HG02571 (cell line): ENCODE measurements at regions not wholly inside any gene's neighbourhood (a gene's known extent, or its start where the extent isn't known, plus 50 kb on each side); places are given as distances from the start of the nearest gene placed in this dataset.

Experiments used
- ATAC-seq: cut with Tn5 transposase; IDR thresholded peaks from one replicate; pipeline ENCODE4 v1.9.1; 2021; ENCODE audit warnings: mild to moderate bottlenecking, moderate library complexity; ENCODE audit not compliant: unreplicated experiment

- ATAC-seq: no peak
These were observed 503.9 kb downstream of the CD83 start for GRCh38 chr6:14621518-14621917.

DNA sequence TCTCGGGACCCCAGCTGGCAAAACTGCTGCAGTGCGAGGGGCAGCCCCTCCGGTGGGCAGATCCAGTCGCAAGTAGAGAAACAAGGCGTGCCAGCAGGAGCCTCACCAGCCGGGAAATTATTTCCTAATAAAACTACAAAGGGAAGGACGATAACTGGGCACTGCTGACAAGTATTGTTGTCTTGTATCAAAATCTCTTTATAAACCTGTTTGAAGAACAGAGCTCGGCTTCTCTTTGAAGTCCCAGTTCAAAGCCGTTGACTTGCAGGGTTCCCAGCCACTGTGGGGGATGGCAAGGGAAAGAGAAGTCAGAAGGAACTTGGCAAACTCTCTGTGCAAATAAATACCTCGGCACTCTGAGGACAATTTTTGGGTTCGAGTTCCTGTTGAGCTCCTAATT, 504.5 kb downstream of the CD83 start:
- no peak for ATAC-seq

- ATAC-seq: no peak
These were observed 505.4 kb downstream of the CD83 start for GRCh38 chr6:14622909-14623505.

- no peak for ATAC-seq
These were observed 507.8 kb downstream of the CD83 start for GRCh38 chr6:14625173-14625895.

DNA sequence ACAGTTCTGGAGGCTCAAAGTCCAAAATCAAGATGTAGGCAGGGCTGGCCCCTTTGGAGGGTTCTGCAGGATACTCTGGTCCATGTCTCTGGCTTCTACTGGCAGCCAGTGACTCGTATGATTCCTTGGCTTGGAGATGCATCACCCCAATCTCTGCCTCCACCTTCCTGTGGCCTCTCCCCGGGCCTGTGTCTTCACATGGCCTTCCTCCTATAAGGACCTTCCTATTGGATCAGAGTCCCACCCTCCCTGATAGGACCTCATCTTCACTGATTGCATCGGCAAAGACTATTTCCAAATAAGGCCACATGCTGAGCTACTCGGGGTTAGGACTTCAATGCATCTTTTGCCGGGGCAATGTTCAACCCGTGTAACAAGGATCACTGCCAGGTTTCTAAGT, 509.0 kb downstream of the CD83 start:
- ATAC-seq: no peak

GRCh38 chr6:14630016-14630415, 512.4 kb downstream of the CD83 start:
- no peak for ATAC-seq

- no peak for ATAC-seq
These were observed 515.9 kb downstream of the CD83 start for GRCh38 chr6:14633479-14633878.

DNA sequence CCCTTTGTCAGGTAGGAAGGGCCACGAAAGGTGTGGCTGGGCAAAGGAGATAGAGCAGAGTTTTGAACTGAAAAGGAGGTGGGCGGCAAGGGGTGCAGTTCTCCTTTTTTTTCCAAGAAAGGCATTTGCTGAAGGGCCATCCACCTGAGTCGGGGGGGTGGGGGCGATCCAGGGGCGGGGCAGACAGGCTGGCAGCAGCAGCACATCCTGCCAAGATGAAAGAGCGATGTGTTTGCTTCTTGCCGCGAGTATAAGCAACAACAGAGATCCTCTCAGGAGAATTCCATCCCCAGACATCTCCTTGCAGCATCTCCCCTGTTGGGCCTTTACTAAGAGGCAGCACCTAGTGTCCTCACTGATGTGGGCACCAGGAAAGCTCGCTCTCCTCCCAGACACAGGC, 516.5 kb downstream of the CD83 start:
- ATAC-seq: no peak

GRCh38 chr6:14635195-14635594, 517.6 kb downstream of the CD83 start:
- ATAC-seq: no peak

DNA sequence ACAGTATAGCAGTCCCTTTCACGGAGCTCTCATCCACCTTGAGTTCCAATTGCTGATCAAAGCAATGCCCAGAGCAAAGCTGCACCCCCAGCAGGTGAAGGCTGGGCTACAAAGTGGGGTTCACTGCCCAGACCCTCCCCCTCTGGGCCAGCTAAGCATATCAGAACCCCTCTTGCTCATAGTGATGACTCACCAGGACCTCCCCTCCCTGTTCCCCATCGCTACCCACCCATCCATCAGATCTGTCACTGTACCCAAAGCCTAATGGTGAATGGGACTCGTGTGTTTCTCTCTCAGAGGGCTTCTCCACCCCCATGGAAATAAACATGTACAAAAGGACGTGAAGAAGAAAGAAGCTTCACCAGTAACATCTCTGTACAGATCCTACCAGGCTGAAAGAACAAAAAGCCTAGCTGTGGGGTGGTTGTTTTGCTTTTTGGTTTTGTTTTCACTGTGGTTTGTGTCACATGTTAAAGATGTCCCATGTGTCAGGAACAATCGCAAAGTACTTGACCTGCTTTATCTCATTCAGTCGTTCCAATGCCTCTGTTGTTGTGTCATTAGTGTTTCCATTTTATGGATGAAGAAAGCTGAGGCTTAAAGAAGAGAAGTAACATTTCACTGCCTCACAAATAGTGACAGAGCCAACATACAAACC, 518.5 kb downstream of the CD83 start:
- peak; percentile 50 for ATAC-seq

DNA sequence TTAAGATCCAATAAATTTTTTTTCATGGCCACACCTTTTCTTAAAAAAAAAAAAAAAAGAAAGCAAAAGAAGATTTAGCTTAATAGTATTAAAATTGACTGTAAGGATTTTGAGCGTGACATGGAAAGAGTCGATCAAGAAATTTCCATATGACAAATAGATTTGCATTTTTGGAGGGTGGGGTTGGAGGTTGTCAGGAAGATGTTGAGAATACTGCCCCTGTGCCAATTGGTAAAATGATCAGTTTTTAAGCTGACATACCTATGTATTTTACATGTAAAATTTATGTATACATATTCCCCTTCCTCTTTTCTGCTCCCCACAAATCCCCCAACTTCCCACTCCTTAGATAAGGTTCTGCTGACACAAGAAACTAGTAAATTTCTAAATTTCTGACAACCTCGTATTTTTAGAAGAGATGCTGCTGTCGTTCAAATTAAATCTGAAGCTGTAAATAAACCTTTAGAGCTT, 520.9 kb downstream of the CD83 start:
- ATAC-seq: no peak

DNA sequence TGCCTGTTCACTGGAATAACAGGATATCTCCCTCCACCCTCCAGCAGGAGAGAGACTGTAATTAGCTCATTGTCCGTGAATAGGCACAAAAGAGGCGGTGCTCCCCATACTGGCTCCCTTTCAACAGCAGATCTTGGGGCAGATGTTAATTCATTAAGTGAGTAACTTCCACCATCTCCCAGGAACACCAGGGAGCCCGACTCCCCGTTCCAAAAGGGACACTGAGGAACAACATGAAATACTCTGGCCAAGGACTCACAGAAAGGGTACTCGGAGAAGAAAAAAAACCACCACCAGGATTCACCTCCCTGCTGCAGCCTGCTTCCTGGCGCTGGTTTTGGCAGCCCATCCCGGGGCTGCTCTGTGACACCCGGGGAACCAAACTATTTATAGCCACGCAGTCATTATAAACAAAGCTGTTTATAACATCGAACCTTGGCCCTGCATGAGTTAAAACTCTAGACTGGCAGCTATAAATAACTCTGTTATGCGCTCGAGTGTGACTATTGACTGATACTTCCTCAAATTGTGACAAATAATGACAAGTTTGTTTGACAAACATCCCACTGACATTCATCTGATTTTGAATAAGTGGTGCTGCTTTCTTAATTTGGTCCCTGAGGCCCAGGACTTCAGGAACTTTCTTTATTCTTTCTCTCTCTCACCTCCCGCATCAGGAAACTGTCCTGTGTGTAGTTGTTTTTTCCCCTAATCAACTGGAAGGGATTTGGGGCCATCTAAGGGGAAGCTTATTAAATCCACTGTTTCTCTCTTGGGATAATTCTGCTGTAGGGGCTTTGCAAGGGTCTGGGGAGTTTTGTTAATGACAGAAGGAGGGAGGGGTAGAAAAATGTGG, 521.6 kb downstream of the CD83 start:
- ATAC-seq: no peak

DNA sequence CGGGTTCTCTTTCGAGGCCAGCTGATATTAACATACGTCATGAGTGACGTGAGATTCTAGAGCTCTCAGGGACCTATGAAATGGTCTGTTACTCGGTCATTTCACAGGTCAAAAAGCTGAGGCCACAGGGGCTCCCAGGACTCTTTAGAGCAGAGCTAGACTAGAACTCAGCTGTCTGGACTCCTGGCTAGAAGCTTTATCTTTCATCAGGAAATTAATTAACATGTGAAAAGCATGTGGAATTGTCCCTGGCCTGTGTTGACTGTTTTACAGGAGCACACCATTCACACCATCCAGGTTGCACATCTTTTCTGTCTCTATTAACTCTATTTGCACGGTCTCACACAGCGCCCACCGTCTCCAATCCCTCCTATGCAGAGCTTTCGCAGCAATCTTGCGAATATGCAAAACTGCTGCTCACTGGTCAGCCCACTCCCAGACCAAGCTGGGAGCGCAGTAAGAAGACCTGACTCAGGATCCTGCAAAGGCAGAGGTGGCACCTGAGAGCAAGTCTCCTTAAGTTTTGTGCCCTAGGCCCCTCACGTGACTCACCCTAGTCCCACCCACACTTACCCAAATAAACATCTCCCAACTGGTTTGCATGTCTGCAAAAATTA, 522.5 kb downstream of the CD83 start:
- ATAC-seq: no peak

DNA sequence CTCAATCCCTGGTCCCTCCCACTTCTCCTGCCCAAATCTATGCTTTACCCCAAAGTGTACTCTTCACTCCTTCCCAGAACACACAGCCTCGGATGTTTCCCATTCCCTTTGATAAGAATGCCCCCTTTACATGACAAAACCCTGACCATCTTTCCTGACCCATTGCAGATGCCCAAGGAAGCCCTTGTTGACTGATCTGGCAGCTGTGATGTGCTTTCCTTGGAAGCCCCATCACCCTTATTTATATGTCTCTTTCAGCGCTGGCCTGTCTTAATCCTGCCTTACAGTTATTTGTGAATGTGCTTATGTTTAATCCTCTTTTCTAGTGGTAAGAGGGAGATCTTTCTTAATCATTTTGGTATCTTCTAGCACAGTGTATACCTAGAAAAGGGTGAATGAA, 523.1 kb downstream of the CD83 start:
- no peak for ATAC-seq

DNA sequence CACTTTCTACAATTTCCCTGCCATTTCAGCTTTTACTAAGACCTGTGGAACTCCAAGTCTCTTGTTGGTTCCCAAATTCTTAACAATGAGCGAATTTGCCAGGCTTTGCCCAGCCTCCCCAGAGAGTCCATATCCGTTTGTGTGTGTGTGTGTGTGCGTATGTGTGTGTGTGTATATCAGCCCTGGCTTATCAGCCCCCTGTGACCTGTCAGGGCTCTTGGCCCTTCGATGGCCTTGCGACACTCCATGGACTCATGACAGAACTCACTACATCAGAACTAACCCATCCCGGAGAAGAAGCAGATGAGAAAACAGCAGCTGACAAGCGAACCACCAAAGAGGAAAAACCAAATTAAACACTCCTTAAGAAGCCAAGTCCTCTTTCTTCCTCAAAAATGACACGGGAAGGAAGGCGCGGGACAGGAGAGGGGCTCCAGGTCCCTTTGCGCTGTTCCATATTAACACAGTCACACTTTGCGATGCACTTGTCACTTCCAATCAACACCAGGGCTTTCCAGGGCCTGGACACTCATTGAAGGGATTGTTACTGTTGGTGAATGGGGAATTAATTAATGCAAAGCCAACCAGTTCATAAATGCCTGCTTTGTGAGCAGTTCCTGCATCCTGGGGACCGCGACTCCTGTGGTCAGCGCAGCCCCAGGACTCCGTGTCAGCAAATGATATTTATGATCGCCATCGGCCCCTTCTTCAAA, 524.0 kb downstream of the CD83 start:
- no peak for ATAC-seq

GRCh38 chr6:14642136-14642505, 524.5 kb downstream of the CD83 start:
- ATAC-seq: no peak

GRCh38 chr6:14642842-14643241, 525.3 kb downstream of the CD83 start:
- ATAC-seq: no peak

DNA sequence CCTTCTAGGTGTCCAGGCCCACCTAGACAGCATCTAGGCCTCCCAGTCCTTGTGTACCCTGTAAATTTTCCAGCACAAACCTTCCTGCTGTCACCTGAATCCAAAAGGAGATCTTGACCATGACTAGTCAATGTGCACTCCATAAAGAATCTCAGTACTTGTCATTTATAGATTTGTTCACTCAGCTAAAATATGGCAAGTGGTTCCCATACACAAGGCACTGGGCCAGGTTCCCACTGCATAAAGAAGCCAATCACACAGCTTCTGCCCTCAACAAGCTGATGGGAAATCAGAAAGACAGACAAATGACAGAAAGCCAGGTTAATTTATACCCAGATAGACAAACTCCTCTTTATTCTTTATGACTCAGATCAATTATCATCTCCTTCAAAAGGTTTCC, 526.8 kb downstream of the CD83 start:
- no peak for ATAC-seq

- ATAC-seq: no peak
These were observed 527.6 kb downstream of the CD83 start for GRCh38 chr6:14645221-14645620.

DNA sequence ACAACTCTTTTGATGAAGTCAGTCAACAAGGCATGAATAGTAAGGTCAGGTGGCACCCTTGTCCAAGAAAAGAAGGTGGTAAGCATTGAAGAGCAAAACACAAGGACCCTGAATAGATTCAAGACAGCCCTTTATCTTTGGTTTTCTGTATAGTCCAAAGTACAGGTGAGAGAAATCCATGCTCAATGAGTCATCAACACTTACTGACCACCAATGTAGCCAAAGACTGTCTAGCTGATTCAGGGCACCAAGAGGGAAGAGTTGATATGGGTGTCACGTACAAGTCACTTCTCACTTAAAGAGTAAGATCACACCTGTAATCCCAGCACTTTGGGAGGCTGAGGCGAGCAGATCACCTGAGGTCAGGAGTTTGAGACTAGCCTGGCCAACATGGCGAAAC, 528.3 kb downstream of the CD83 start:
- no peak for ATAC-seq
